Ishikawa (cell line): ENCODE measurements at regions not wholly inside any gene's neighbourhood (a gene's known extent, or its start where the extent isn't known, plus 50 kb on each side); places are given as distances from the start of the nearest gene placed in this dataset.

Experiments used
- FOXM1 ChIP-seq: IDR thresholded peaks from 2 replicates; pipeline ENCODE4 v1.6.1; 2012; ENCODE audit warnings: low read depth, borderline replicate concordance
- MAX ChIP-seq: IDR thresholded peaks from 2 replicates; pipeline ENCODE4 v1.6.1; 2012
- NFIC ChIP-seq: IDR thresholded peaks from 2 replicates; pipeline ENCODE4 v1.6.1; 2012
- TAF1 ChIP-seq: IDR thresholded peaks from 2 replicates; pipeline ENCODE4 v1.6.1; 2012; ENCODE audit warnings: low read depth, mild to moderate bottlenecking
- YY1 ChIP-seq: IDR thresholded peaks from 2 replicates; pipeline ENCODE4 v1.6.1; 2012; ENCODE audit warnings: low read depth
- ZBTB7A ChIP-seq: IDR thresholded peaks from 2 replicates; pipeline ENCODE4 v1.6.1; 2012; ENCODE audit warnings: low read depth
- TF ChIP-seq, protein P1 (sequence below): IDR thresholded peaks from 2 replicates; pipeline ENCODE4 v1.6.1; 2012; ENCODE audit warnings: low read depth, mild to moderate bottlenecking

GRCh38 chr16:55091213-55091870, 160.7 kb downstream of the IRX5 start:
- TF ChIP-seq FOXM1 = no peak
- no peak for TF ChIP-seq MAX
- TF ChIP-seq ZBTB7A = no peak
- no peak for TF ChIP-seq NFIC
- TF ChIP-seq YY1 = no peak
- TF ChIP-seq, protein P1, sequence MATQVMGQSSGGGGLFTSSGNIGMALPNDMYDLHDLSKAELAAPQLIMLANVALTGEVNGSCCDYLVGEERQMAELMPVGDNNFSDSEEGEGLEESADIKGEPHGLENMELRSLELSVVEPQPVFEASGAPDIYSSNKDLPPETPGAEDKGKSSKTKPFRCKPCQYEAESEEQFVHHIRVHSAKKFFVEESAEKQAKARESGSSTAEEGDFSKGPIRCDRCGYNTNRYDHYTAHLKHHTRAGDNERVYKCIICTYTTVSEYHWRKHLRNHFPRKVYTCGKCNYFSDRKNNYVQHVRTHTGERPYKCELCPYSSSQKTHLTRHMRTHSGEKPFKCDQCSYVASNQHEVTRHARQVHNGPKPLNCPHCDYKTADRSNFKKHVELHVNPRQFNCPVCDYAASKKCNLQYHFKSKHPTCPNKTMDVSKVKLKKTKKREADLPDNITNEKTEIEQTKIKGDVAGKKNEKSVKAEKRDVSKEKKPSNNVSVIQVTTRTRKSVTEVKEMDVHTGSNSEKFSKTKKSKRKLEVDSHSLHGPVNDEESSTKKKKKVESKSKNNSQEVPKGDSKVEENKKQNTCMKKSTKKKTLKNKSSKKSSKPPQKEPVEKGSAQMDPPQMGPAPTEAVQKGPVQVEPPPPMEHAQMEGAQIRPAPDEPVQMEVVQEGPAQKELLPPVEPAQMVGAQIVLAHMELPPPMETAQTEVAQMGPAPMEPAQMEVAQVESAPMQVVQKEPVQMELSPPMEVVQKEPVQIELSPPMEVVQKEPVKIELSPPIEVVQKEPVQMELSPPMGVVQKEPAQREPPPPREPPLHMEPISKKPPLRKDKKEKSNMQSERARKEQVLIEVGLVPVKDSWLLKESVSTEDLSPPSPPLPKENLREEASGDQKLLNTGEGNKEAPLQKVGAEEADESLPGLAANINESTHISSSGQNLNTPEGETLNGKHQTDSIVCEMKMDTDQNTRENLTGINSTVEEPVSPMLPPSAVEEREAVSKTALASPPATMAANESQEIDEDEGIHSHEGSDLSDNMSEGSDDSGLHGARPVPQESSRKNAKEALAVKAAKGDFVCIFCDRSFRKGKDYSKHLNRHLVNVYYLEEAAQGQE = no peak
- TF ChIP-seq TAF1 = no peak
